ENCODE measurements at regions not wholly inside any gene's neighbourhood (a gene's known extent, or its start where the extent isn't known, plus 50 kb on each side); places are given as distances from the start of the nearest gene placed in this dataset.

DNA sequence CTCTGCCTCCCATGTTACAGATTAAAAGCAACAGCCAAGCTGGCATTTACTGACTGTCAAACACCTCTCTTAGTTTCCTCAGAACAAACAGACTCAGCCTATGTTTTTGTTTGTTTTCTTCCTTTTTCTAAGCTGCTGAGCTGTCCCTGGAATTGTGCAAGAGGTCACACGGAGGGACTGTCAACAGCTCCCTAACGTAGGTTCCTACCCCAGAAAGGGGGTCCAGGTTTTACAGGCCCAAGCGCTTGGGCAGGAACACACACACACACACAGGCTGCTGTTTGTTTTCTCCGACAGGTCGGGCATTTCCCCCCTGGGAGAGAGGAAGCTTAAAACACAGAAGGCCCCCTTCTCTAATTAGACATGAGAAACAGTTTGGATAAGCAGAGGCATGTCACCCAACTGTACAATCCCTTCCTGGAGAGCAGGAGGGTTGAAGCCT, 739.6 kb upstream of the TBX3 start:
- in situ Hi-C loops (cut with MboI; ENCODE audit: low pct_unique_long_range_greater_than_20kb, low sequenced_read_pairs, unreplicated experiment) = no loop called here
- no peak for DNase-seq (ENCODE audit: low spot score)
- TF ChIP-seq, protein P1, sequence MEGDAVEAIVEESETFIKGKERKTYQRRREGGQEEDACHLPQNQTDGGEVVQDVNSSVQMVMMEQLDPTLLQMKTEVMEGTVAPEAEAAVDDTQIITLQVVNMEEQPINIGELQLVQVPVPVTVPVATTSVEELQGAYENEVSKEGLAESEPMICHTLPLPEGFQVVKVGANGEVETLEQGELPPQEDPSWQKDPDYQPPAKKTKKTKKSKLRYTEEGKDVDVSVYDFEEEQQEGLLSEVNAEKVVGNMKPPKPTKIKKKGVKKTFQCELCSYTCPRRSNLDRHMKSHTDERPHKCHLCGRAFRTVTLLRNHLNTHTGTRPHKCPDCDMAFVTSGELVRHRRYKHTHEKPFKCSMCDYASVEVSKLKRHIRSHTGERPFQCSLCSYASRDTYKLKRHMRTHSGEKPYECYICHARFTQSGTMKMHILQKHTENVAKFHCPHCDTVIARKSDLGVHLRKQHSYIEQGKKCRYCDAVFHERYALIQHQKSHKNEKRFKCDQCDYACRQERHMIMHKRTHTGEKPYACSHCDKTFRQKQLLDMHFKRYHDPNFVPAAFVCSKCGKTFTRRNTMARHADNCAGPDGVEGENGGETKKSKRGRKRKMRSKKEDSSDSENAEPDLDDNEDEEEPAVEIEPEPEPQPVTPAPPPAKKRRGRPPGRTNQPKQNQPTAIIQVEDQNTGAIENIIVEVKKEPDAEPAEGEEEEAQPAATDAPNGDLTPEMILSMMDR (IDR thresholded peaks at IDR 0.05; ENCODE audit: extremely low read depth, insufficient read depth, missing control alignments) = no peak

DNA sequence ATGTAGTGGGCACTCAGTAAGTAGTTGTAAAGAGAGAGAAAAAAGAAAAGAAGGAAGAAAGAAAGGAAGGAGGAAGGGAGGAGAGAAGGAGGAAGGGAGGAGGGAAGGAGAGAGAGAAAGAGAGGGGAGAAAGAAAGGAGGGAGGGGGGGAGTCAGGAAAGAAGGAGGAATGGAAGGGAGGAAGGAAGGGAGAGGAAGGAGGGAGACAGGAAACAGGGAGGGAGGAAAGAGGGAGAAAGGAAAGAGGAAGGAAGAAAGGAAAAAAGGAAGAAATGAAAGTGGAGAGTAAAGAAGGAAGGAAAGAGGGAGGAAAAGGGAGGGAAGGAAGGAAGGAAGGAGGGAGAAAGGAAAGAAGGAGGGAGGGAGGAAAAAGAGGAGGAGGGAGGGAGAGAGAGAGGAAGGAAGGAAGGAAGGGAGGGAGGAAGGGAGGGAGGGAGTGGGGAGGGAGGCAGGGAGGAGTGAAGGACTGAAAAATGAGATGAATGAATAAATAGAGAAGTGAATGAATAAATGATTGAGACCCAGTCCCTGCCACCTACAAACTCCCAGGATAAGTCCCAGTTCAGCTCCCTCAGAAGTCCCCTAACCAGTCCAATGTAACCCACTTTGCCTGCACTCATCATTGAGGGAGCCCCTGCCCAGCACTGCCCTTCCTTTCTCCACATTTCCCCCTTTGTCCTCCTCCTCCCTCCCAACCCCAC, 739.0 kb upstream of the TBX3 start:
- no peak for DNase-seq (ENCODE audit: low spot score)
- TF ChIP-seq, protein P1 (IDR thresholded peaks at IDR 0.05; ENCODE audit: extremely low read depth, insufficient read depth, missing control alignments) = no peak
- in situ Hi-C loops (cut with MboI; ENCODE audit: low pct_unique_long_range_greater_than_20kb, low sequenced_read_pairs, unreplicated experiment) = no loop called here

DNA sequence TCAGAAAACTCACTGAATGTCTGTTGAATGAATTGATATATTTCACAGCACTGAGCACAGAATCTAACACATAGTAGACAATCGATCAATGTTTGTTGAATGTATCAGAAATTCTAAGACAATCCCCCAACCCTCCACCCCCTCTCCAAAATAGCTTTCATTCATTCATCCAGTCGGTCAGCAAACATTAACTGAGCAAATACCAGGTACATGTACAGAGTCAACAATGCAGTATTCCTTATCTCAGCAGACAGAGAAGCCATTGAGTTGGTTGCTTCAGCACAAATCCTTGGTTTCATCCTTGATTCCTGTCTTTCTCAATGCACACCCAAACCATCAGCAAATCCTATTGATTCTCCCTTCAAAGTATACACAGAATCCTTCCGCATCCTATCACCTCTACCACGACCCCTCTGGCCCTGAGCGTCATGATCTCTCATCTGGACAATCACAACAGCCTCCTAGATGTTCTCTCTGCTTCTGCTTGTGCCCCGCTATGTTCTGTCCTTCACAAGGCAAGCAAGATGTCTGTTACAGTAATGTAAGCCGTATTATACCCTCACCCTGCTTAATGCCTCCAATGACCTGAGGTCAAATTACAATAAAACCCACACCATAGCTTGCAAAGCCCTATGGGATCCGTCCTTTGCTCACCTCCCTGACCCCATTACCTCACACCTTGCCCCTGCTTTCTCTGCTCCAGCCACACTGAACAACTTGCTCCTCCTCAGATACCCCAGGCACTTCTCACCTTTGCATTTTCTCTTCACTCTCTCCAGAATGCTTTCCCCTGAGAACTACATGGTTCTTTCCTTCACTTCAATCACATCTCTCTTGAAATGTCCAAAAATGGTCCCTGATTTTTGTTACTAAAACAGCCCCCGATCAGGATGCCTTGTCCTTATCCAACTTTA, 738.1 kb upstream of the TBX3 start:
- in situ Hi-C loops (cut with MboI; ENCODE audit: low pct_unique_long_range_greater_than_20kb, low sequenced_read_pairs, unreplicated experiment) = no loop called here
- DNase-seq (ENCODE audit: low spot score) = no peak
- TF ChIP-seq, protein P1 (IDR thresholded peaks at IDR 0.05; ENCODE audit: extremely low read depth, insufficient read depth, missing control alignments) = no peak

DNA sequence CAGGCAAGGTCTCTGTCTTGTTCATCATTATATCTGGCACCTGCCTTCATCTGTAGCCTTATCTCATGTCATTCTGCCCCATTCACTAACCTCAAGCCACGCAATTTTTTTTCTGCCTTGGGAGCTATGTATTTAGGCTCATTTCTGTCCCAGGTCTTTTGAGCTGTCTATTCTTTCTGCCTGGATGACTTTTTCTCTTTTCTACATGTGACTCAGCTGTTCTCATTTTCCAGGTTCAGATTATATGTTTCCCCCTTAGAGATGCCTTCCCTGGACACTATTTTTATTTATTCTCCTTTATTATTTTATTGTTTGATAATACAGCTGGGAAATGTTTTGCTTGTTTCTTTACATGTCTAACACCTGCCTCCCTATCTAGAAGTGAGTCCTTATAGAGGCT, 737.4 kb upstream of the TBX3 start:
- in situ Hi-C loops (cut with MboI; ENCODE audit: low pct_unique_long_range_greater_than_20kb, low sequenced_read_pairs, unreplicated experiment) = no loop called here
- TF ChIP-seq, protein P1 (IDR thresholded peaks at IDR 0.05; ENCODE audit: extremely low read depth, insufficient read depth, missing control alignments) = no peak
- DNase-seq (ENCODE audit: low spot score) = no peak

- TF ChIP-seq, protein P1 (IDR thresholded peaks at IDR 0.05; ENCODE audit: extremely low read depth, insufficient read depth, missing control alignments) = no peak
- in situ Hi-C loops (cut with MboI; ENCODE audit: low pct_unique_long_range_greater_than_20kb, low sequenced_read_pairs, unreplicated experiment) = no loop called here
- DNase-seq (ENCODE audit: low spot score) = no peak
These were observed 735.2 kb upstream of the TBX3 start for GRCh38 chr12:115419145-115419646.

DNA sequence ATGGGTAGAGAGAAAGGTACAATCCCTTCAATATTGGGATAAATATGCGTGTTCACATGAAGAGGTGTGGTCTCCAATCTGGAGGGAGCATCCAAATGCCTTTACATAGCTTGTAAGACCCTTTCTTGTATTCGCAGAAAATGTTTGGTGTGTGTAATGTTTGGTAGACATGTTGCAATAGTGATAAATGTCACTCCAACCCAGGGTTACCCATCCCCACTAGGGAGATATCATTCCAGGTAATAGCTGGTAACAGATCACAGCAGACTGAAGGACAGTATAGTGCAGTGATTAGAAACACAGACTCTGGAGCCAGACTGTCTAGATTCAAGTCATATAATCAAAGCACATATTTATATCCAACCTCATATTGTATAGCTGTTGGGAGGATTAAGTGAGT, 733.6 kb upstream of the TBX3 start:
- in situ Hi-C loops (cut with MboI; ENCODE audit: low pct_unique_long_range_greater_than_20kb, low sequenced_read_pairs, unreplicated experiment) = no loop called here

More for the DNA sequence above, 733.6 kb upstream of the TBX3 start:
- TF ChIP-seq, protein P1 (IDR thresholded peaks at IDR 0.05; ENCODE audit: extremely low read depth, insufficient read depth, missing control alignments) = no peak
- no peak for DNase-seq (ENCODE audit: low spot score)

All from GM13977 (cell line).